ENCODE measurements at regions not wholly inside any gene's neighbourhood (a gene's known extent, or its start where the extent isn't known, plus 50 kb on each side); places are given as distances from the start of the nearest gene placed in this dataset.

DNA sequence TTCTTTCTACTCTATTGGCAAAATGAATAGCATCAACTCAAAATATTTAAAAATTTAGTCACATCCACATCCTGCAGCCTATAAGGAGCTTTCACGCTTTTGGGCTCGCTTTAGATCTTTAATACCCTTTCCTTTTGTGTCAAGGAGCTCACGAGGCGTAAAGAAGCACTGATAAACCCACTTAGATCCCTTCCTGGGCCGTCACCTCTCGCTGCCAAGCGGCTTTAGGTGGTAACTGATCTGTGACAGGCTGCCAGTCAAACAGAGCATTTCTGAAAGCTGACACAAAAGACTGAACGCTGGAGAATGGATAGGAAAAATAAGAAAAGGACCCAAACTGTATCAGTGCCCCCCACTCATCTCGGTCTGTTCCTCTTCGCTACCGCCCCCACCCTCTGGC is 385.7 kb upstream of the MMS22L start:
- Mint-ChIP-seq H3K9me3 (no peaks in the 10 kb centered on the region), H3K27ac (no peak overlapping the region), H3K4me3 (no peak overlapping the region), H3K4me1 (no peaks in the 10 kb centered on the region), H3K27me3 (no peaks in the 10 kb centered on the region)
- peak; percentile 38 for ATAC-seq
- DNase-seq: no peak

DNA sequence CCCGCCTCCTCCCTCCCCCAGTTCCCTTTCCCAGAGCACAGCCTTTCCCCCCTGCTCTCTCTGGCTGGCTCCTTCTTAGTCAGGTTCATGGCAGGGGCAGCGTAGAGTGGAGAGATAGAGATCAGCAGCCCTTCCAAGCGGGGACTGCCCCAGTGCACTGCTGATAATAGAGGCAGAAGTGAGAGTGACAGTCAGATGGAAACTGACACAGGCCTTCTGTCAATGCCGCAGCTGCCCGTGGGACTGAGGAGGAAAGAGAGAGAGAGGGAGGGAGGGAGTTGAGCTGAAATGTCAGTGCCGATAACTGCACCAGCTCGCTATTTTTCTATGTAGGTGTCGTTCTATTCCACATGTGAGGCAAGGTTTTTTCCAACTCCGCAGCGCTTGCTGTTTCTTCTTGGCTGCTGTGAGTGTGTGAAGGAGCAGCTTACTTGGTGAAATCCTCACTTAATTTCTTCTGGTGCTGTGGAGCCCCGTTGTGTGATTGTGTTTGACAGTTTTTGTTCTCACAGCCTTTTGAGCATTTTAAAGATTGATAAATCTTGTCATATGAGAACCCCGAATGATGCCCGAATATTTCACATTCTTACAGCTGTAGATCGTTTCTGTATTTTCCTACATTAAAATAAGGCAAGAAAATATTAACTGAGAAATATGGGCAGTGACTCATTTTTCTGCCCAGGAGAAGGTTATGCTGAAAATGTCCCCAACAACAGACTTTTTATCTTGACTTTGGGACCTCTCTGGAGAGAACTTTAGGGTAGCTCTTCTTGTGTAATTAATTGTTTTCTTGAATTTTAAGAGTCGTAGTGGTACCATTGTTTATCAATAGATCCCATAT is 386.4 kb upstream of the MMS22L start:
- Mint-ChIP-seq H3K4me3 (no peak overlapping the region), H3K27me3 (no peaks in the 10 kb centered on the region), H3K9me3 (no peaks in the 10 kb centered on the region), H3K4me1 (no peaks in the 10 kb centered on the region), H3K27ac (no peak overlapping the region)
- ATAC-seq (peak; percentile 95), DNase-seq (peak; percentile 1 to 27)

DNA sequence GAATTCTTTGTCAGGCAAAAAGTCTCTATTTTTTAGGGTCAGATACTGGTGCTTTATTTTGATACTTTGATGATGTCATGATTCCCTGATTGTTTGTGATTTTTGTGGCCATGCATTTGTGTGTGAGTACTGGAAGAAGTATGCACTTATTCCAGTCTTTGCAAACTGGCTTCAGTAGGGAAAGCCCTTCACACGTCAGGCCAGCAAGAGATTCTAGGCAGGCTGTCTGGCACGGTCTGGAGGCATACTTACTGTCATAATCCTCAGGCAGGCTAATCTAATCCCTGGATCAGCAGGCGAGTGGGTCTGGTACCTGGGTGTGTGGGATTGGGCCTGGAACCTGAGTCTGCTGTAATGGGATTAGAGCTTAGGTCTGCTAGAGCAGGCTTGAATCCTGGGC is 391.8 kb upstream of the MMS22L start:
- H3K27me3 Mint-ChIP-seq: no peaks in the 10 kb centered on the region
- DNase-seq: no peak
- H3K9me3 Mint-ChIP-seq: no peaks in the 10 kb centered on the region
- H3K27ac Mint-ChIP-seq: no peak overlapping the region
- no peak for ATAC-seq
- no peaks in the 10 kb centered on the region for H3K4me1 Mint-ChIP-seq
- H3K4me3 Mint-ChIP-seq: no peak overlapping the region

DNA sequence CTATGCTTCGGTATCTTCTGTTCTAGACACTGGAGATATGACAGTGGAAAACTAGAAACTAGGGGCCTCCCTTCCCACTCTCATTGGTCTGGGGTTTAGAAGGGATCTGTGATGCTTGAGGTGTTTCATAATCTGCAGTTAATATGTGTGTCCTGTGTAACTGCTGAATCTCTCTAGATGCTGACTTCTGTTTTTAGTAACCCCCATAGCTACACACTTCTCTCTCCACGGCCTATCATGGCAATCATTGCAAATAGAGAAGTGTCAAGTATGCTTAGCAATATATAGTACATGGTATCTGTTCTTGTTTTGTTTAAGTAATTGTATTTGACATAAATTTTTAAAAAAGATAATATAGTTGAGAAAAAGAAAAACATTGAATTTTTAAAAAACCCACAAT is 394.6 kb upstream of the MMS22L start:
- H3K9me3 Mint-ChIP-seq: peaks cover 0 to 4% of the 10 kb centered on the region in 2 donors
- H3K4me3 Mint-ChIP-seq: no peak overlapping the region
- no peak overlapping the region for H3K27ac Mint-ChIP-seq
- no peaks in the 10 kb centered on the region for H3K4me1 Mint-ChIP-seq
- DNase-seq (no peak), ATAC-seq (no peak)
- no peaks in the 10 kb centered on the region for H3K27me3 Mint-ChIP-seq

DNA sequence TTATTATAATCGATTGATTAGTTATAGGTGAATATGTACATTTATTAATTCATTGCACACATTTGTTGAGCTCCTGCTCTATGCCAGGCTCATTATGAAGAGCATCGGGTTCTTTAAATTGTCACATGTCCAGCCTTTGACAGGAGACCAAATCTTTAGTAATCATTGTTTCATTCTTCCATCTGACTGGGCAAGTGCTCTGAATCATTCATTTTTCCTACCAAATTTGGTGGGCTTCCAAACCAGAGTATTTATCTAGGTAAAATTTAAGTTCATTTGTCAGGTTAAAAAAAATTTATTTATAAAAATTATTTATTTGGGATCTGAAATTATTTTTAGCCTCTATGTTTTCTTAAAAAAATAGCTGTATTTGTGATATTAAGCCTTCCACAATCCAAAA is 404.9 kb upstream of the MMS22L start:
- DNase-seq (no peak), ATAC-seq (no peak)
- Mint-ChIP-seq H3K9me3 (no peaks in the 10 kb centered on the region), H3K4me3 (no peak overlapping the region), H3K4me1 (no peaks in the 10 kb centered on the region), H3K27ac (no peak overlapping the region), H3K27me3 (no peaks in the 10 kb centered on the region)

DNA sequence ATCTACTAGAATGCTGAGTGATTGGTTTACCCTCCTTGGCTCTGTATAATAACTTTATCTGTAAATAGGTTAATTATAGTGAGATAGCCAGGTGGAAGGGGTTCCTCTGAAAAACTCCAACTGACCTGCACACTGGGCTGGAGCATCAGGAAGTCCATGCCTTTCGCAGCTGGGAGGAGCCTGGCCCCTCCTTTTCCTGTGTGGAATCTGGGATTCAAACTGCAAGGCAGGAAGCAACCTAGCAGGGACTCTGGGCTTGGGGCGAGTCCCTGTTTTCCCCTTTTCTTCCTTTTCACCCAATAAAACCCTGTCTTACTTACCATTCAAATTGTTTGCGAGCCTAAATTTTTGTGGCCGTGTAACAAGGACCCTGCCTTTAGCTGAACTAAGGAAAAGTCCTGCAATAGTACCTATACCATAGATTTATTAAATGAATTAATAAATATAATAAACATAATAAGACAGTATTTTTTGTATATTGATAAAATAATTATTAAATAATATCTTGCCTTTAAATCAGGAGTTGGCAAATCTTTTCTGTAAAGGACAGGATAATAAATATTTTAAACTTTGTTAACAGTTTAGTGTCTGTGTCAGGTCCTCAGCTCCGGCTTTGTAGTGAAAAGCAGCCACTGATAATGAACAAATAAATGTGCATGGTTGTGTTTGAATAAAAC is 406.2 kb upstream of the MMS22L start:
- no peaks in the 10 kb centered on the region for H3K4me1 Mint-ChIP-seq
- H3K4me3 Mint-ChIP-seq: no peak overlapping the region
- DNase-seq (no peak), ATAC-seq (no peak)
- no peaks in the 10 kb centered on the region for H3K27me3 Mint-ChIP-seq
- H3K27ac Mint-ChIP-seq: no peak overlapping the region
- no peaks in the 10 kb centered on the region for H3K9me3 Mint-ChIP-seq

DNA sequence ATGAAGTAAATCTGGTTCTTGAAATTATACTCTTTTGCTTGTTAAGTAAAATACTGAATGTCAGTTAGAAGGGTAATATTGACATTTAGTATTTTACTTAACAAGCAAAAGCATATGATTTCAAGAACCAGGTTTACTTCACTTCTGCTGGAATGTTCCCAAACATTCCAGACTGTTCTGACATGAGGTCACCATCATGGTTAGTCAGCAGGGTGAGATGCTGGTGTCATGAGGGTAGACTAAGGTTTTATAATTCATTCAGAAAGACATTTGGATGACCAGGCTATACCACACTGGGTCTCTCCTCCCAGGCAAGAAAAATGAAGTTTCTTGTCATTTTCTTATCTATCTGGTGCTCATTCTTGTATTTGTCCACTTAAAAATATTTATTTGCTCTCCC is 414.4 kb upstream of the MMS22L start:
- H3K27me3 Mint-ChIP-seq: no peaks in the 10 kb centered on the region
- DNase-seq: no peak
- ATAC-seq: no peak
- H3K4me1 Mint-ChIP-seq: no peaks in the 10 kb centered on the region
- no peak overlapping the region for H3K27ac Mint-ChIP-seq
- no peaks in the 10 kb centered on the region for H3K9me3 Mint-ChIP-seq
- H3K4me3 Mint-ChIP-seq: no peak overlapping the region

DNA sequence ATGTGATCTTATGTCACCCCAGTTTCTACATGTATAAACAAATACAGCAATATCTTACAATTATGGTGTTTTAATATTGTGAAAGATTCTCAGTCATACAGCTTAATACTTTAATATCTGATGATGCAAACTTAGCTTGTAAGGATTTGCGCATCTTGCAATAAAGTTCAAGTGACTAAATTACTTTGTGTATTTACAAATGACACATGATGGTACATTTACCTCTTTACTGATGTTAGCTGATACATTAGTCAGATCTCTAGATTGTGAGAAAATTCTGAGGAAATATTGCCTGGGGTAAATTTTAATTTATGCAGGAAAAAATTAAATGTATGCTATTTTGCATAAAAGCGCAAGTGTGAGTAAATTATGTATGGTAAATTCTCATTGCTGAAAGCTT is 418.8 kb upstream of the MMS22L start:
- no peak for ATAC-seq
- no peak overlapping the region for H3K27ac Mint-ChIP-seq

DNA sequence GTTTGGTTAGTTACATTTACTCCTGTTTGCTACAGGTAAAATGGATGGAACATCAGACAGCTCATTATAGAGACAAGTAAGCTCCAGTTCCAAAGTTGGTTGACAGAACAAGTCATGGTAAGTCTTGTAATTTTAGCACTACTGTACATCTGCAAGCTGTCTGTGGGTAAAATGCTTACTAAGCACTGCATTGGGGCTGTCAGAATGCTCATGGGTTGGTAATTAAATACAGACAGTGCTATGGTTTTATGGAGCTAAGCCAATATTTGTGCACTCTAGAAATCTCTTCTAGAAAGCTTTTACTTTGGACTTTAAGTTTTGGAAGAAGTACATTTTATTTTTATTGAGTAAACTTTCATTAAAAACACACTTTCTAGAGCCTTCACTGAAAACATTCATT is 419.2 kb upstream of the MMS22L start:
- Mint-ChIP-seq H3K27ac (no peak overlapping the region), H3K27me3 (no peaks in the 10 kb centered on the region), H3K4me1 (no peaks in the 10 kb centered on the region), H3K9me3 (no peaks in the 10 kb centered on the region), H3K4me3 (no peak overlapping the region)
- no peak for ATAC-seq
- DNase-seq: no peak

More for the DNA sequence above, 418.8 kb upstream of the MMS22L start:
- Mint-ChIP-seq H3K27me3 (no peaks in the 10 kb centered on the region), H3K9me3 (no peaks in the 10 kb centered on the region), H3K4me1 (no peaks in the 10 kb centered on the region), H3K4me3 (no peak overlapping the region)
- no peak for DNase-seq

DNA sequence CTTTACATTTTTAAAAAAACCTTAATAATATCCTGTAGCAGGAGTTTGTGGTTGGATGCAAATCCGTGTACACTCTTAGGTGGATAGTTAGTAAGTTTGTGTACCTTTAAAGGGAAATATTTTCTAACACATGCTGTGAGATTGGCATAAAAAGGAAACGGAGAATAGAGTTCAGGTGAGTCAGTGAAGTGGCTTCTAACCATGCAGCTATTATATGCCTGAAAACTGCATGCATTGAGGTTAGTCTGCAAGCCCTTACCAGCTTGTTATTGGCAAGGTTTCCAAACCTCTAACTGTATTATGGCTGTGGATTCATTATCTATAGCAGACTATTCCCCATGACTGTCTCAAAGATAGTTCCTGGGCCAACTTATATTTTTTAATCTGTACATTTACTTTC is 420.6 kb upstream of the MMS22L start:
- Mint-ChIP-seq H3K4me3 (no peak overlapping the region), H3K9me3 (no peaks in the 10 kb centered on the region), H3K4me1 (no peaks in the 10 kb centered on the region), H3K27ac (no peak overlapping the region), H3K27me3 (no peaks in the 10 kb centered on the region)
- no peak for ATAC-seq
- no peak for DNase-seq

DNA sequence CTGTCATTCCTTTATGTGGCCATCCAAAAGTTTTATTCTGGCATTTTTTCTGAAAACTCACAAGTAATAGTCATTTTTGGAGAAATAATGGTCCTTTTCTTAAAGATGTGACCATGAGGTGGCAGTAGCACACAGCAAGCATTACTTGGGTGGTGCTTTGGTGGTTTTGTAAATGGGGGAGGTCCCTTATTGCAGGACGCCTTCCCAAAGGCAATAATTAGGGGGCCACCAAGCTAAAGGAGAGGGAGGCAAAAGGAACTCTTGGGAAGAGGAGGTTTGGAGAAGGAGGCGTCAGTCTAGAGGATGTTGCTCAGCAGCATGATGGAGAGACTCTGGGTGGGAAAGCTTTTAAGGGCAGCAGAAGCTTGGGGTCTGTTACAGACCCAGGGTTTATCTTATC is 422.6 kb upstream of the MMS22L start:
- ATAC-seq: no peak
- Mint-ChIP-seq H3K9me3 (no peaks in the 10 kb centered on the region), H3K4me3 (no peak overlapping the region), H3K27ac (no peak overlapping the region), H3K4me1 (no peaks in the 10 kb centered on the region), H3K27me3 (no peaks in the 10 kb centered on the region)
- no peak for DNase-seq

DNA sequence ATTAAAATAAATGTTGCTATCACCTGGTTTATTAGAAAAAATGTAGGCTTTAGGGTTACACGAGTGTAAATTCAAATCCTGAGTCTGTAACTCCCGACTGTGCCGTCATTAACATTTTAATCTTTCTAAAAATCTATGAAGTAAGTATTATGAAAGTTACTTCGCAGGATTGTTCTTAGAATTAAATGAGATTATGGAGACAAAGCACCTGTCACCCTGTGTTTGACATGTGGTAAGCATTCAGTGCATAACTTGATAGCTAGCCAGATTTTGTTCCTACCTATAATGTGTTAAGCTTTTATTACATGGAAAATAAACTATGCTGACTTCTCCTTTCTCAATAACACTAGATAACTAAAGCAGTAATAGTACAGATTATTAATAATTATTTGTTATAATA is 429.7 kb upstream of the MMS22L start:
- DNase-seq (no peak), ATAC-seq (no peak)
- Mint-ChIP-seq H3K27me3 (no peaks in the 10 kb centered on the region), H3K4me3 (no peak overlapping the region), H3K4me1 (no peaks in the 10 kb centered on the region), H3K9me3 (peaks cover 0 to 5% of the 10 kb centered on the region in 2 donors), H3K27ac (no peak overlapping the region)

DNA sequence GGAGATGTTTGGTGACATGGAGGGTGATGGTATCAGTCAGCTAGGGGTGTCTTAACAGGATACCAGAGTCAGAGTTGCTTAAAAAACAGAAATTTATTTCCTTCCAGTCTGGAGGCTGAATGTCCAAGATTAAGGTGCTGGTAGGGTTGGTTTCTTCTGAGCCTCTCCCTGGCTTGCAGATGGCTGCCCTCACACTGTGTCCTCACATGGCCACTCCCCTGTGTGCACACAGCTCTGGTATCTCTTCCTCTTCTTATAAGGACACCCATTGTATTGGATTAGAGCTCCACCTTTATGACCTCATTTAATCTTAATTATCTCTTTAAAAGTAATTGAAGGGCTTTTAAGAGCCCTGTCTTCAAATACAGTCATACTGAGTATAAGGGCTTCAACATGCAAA is 431.8 kb upstream of the MMS22L start:
- Mint-ChIP-seq H3K27me3 (no peaks in the 10 kb centered on the region), H3K27ac (no peak overlapping the region)

DNA sequence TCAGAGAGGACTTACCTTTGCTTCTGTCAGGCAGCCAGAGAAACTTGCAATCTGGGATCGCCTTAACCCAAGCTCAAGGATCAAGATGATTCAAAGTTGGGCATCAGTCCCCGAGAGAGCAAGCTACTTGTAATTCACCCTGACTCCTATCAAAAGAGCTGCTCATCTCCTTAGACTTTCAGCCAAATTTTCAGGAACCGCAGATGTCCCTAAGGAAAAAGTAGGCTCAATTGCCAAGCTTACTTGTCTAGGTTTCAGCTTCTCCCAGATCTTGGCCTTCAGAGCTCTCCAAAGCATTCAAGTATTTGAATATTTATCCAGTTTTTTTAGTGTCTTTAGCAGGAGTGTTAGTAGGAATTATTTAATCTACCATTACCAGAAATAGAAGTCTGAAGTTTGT is 434.1 kb upstream of the MMS22L start:
- no peak for ATAC-seq
- H3K4me1 Mint-ChIP-seq: no peaks in the 10 kb centered on the region
- H3K27ac Mint-ChIP-seq: no peak overlapping the region
- DNase-seq: no peak
- no peak overlapping the region for H3K4me3 Mint-ChIP-seq
- no peaks in the 10 kb centered on the region for H3K27me3 Mint-ChIP-seq
- peaks cover 0 to 5% of the 10 kb centered on the region in 2 donors for H3K9me3 Mint-ChIP-seq

More for the DNA sequence above, 431.8 kb upstream of the MMS22L start:
- DNase-seq (no peak), ATAC-seq (no peak)
- Mint-ChIP-seq H3K9me3 (peaks cover 0 to 5% of the 10 kb centered on the region in 2 donors), H3K4me3 (no peak overlapping the region), H3K4me1 (no peaks in the 10 kb centered on the region)

DNA sequence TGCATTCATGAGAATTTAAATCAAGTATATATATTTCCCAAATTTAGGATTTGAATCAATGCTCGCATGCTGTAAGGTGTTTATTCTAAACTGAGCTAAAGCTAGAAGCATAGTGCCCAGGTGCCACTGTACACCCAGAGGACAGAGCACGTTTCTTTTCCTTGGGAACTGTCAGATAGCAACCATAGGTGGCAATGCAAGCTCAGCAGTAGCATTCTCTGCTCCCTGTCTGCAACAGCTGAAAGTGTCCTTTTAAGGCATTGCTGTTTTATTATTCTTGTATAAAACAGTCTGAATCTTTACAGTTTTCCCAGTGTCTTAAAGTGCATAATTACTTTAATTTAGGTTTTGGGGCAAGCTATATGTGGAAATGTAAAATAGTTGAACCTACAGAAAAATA is 443.4 kb upstream of the MMS22L start:
- ATAC-seq (no peak), DNase-seq (no peak)
- Mint-ChIP-seq H3K4me3 (no peak overlapping the region), H3K27me3 (no peaks in the 10 kb centered on the region), H3K9me3 (no peaks in the 10 kb centered on the region), H3K27ac (no peak overlapping the region), H3K4me1 (no peaks in the 10 kb centered on the region)

DNA sequence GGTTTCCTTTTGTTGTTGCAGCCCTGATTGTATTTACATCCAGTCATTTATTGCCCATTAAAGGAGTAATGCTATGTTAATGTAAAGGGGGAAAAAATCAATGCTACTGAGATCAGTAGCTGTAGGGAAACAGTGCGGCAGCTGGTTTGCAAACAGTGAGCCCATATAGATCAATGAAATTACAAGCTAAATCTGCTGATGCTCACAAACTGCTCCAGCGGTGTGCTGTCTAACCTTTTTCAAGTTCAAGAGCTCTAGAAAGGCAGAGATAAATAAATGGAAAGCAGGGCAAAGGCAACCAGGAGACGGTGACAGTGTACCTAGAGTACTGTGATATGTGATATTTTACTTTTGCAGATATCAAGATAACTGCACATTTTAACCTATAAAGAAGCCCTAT is 449.0 kb upstream of the MMS22L start:
- H3K27me3 Mint-ChIP-seq: no peaks in the 10 kb centered on the region
- H3K4me1 Mint-ChIP-seq: no peaks in the 10 kb centered on the region
- ATAC-seq: no peak
- H3K27ac Mint-ChIP-seq: no peak overlapping the region
- no peaks in the 10 kb centered on the region for H3K9me3 Mint-ChIP-seq
- H3K4me3 Mint-ChIP-seq: no peak overlapping the region
- DNase-seq: no peak

All from stimulated activated naive CD8-positive, alpha-beta T cell treated with anti-CD3 and anti-CD28 coated beads, Interleukin-15, amount 100 ng/mL, for 72 hours (primary cell).